Activated T-helper 17 cell treated with anti-CD3 and anti-CD28 coated beads, Interleukin-2, amount 50 U/mL, for 72 hours (primary cell): ENCODE measurements at regions not wholly inside any gene's neighbourhood (a gene's known extent, or its start where the extent isn't known, plus 50 kb on each side); places are given as distances from the start of the nearest gene placed in this dataset.
A peak's percentile ranks its signal among the peaks of the same experiment; 100 is the strongest.
"Not testable (repeated sequence)": the region's sequence is repeated elsewhere in the genome, so short reads cannot be mapped to it uniquely, and the experiment has no call there.

Experiments
- ATAC-seq: fragments of 150-1000 bp; cut with Tn5 transposase; replicated peaks from 2 replicates; pipeline ENCODE4 v1.10.0; 2021; ENCODE audit warnings: mild to moderate bottlenecking, moderate library complexity
- H3K27ac Mint-ChIP-seq: one replicate; pipeline ENCODE4 v1.8.0; 2022; ENCODE audit warnings: mixed read lengths
- H3K27me3 Mint-ChIP-seq: one replicate; pipeline ENCODE4 v1.8.0; 2022; ENCODE audit warnings: mixed read lengths
- H3K36me3 Mint-ChIP-seq: one replicate; pipeline ENCODE4 v1.8.0; 2022; ENCODE audit warnings: low read depth, mild to moderate bottlenecking, mixed read lengths
- H3K4me1 Mint-ChIP-seq: one replicate; pipeline ENCODE4 v1.8.0; 2022; ENCODE audit warnings: mixed read lengths
- H3K4me3 Mint-ChIP-seq: one replicate; pipeline ENCODE4 v1.8.0; 2022; ENCODE audit warnings: mild to moderate bottlenecking, mixed read lengths
- H3K9me3 Mint-ChIP-seq: one replicate; pipeline ENCODE4 v1.8.0; 2022; ENCODE audit warnings: mixed read lengths

GRCh38 chr20:24842274-24842917 is 106.7 kb upstream of the CST7 start:
- H3K4me3 Mint-ChIP-seq = no peak overlapping the region
- ATAC-seq = peak; percentile 21
- H3K4me1 Mint-ChIP-seq = peaks cover 6% of the 10 kb centered on the region
- H3K9me3 Mint-ChIP-seq = peaks cover 3% of the 10 kb centered on the region
- no peak overlapping the region for H3K27ac Mint-ChIP-seq
- H3K36me3 Mint-ChIP-seq = no peaks in the 10 kb centered on the region
- H3K27me3 Mint-ChIP-seq = peaks cover 28% of the 10 kb centered on the region

DNA sequence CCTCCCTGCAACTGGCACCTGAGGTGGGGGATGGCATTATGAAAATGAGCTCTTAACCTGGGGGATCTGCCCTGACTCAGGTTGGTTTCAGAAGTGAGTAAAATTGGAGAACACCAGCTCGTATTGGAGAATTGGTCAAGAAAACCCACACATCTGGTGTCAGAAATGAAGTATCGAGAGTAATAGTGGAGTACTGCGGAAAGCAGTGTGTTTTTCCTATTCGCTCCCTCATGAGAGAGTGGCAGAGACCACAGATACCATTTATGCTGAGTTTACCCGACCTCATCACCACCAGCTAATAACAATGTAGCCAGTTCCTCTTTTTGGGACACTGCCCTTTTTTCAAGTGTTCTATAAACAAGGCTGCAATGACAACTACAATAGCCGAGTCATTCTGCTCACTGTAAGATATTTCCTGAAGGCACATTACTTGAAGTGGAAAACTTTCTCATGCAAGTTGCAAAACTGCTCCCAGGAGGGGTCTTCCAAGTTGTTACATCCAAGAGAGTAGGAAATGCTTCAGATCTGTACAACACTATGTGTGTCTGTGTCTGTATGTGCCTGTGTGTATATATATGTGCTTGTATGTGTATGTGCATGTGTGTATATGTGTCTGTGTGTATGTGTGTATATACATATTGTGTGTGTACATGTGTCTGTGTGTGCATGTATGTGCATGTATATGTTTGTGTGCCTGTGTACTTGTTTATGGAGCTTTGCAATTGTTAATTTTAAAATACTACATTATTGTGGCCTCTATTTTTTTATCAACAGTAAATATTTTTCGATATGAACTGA is 106.0 kb upstream of the CST7 start:
- Mint-ChIP-seq H3K27me3 (peaks cover 26% of the 10 kb centered on the region), H3K4me3 (no peak overlapping the region), H3K27ac (no peak overlapping the region), H3K36me3 (no peaks in the 10 kb centered on the region), H3K9me3 (peaks cover 10% of the 10 kb centered on the region), H3K4me1 (peaks cover 6% of the 10 kb centered on the region)
- peak; percentile 43 for ATAC-seq

- H3K4me3 Mint-ChIP-seq = no peak overlapping the region
- H3K27ac Mint-ChIP-seq = no peak overlapping the region
- ATAC-seq = no peak
Measured at GRCh38 chr20:24850176-24850575, 98.9 kb upstream of the CST7 start.

GRCh38 chr20:24851346-24852019 is 97.6 kb upstream of the CST7 start:
- no peak overlapping the region for H3K4me3 Mint-ChIP-seq
- no peak overlapping the region for H3K27ac Mint-ChIP-seq
- no peak for ATAC-seq
- no peaks in the 10 kb centered on the region for H3K4me1 Mint-ChIP-seq
- peaks cover 9% of the 10 kb centered on the region for H3K27me3 Mint-ChIP-seq
- no peaks in the 10 kb centered on the region for H3K36me3 Mint-ChIP-seq
- peaks cover 12% of the 10 kb centered on the region for H3K9me3 Mint-ChIP-seq

More at GRCh38 chr20:24850176-24850575, 98.9 kb upstream of the CST7 start:
- H3K27me3 Mint-ChIP-seq = peaks cover 9% of the 10 kb centered on the region
- peaks cover 12% of the 10 kb centered on the region for H3K9me3 Mint-ChIP-seq
- no peaks in the 10 kb centered on the region for H3K36me3 Mint-ChIP-seq
- H3K4me1 Mint-ChIP-seq = no peaks in the 10 kb centered on the region

GRCh38 chr20:24853916-24854315 is 95.2 kb upstream of the CST7 start:
- H3K36me3 Mint-ChIP-seq = no peaks in the 10 kb centered on the region
- no peak overlapping the region for H3K27ac Mint-ChIP-seq
- H3K9me3 Mint-ChIP-seq = no peaks in the 10 kb centered on the region
- no peak for ATAC-seq
- H3K4me3 Mint-ChIP-seq = no peak overlapping the region
- H3K4me1 Mint-ChIP-seq = no peaks in the 10 kb centered on the region
- peaks cover 5% of the 10 kb centered on the region for H3K27me3 Mint-ChIP-seq

DNA sequence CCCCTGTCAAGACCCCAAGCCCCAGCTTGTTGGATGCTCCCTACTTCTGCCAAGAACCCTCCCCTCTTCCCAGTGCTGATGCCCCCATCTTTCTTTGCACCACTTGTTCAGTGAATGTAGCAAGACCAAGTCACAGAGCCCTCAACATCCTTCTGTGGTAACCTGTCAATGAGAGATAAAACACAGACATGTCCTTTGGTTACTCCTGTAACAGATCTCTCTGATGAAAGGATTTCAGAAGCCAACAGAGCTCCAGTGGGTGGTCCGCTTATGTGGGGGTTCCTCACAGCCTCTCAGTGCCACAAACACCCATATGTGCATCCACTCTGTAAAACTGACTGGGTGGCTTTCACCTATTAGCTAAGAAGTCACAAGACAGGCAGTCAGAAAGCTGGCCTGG is 93.2 kb upstream of the CST7 start:
- no peak for ATAC-seq
- Mint-ChIP-seq H3K36me3 (no peaks in the 10 kb centered on the region), H3K9me3 (no peaks in the 10 kb centered on the region), H3K27me3 (peaks cover 3% of the 10 kb centered on the region), H3K27ac (no peak overlapping the region), H3K4me3 (no peak overlapping the region), H3K4me1 (peaks cover 4% of the 10 kb centered on the region)

- not testable (repeated sequence) for H3K36me3 Mint-ChIP-seq, H3K9me3 Mint-ChIP-seq, ATAC-seq, H3K27me3 Mint-ChIP-seq, H3K4me1 Mint-ChIP-seq, H3K27ac Mint-ChIP-seq, H3K4me3 Mint-ChIP-seq
Measured at GRCh38 chr20:24858500-24858899, 90.6 kb upstream of the CST7 start.

DNA sequence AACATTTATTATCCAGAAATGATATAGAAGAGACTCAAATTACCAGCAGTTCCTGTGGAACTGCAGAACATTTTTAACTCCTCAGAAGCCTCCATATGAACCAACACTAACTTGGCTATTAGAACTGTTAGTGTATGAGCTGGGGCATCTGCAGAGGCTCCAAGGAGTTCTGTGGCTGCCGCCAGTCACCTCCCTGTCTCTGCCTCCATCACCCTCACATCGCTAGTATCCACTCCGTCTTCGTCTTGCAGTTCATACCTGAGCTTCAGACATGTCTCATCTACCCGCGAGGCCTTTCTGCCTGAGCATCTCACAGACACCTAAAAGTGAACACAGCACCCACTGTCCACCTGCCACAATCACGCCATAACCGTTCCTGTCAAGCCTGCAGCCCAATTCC is 89.5 kb upstream of the CST7 start:
- Mint-ChIP-seq H3K4me1 (peaks cover 4% of the 10 kb centered on the region), H3K27me3 (peaks cover 3% of the 10 kb centered on the region), H3K4me3 (no peak overlapping the region), H3K36me3 (no peaks in the 10 kb centered on the region), H3K27ac (no peak overlapping the region), H3K9me3 (peaks cover 3% of the 10 kb centered on the region)
- ATAC-seq = no peak

DNA sequence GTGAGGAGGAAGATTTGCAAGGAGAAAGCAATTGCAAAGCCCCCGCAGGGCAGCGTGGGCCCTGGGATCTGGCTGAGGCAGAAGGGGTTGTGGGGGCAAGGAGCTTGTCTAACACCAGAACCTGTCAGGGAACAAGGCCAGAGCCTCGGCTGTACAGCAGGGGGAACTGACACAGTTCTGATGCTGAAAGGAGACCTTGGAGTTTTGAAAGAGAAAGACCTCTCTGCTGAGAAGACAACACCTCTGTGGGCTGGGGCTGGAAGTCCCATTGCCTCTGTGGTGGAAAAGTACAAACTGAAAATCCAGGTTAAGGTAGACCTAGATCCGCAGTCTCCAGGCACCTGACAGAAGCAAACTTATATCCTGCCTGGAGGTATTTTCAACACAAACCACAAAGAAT is 86.9 kb upstream of the CST7 start:
- Mint-ChIP-seq H3K4me3 (no peak overlapping the region), H3K27me3 (peaks cover 3% of the 10 kb centered on the region), H3K9me3 (peaks cover 9% of the 10 kb centered on the region), H3K27ac (no peak overlapping the region), H3K4me1 (peaks cover 4% of the 10 kb centered on the region), H3K36me3 (no peaks in the 10 kb centered on the region)
- no peak for ATAC-seq

GRCh38 chr20:24862606-24863005 is 86.5 kb upstream of the CST7 start:
- no peak for ATAC-seq
- Mint-ChIP-seq H3K4me3 (no peak overlapping the region), H3K9me3 (peaks cover 9% of the 10 kb centered on the region), H3K27ac (no peak overlapping the region), H3K27me3 (peaks cover 3% of the 10 kb centered on the region), H3K4me1 (peaks cover 4% of the 10 kb centered on the region), H3K36me3 (no peaks in the 10 kb centered on the region)

- Mint-ChIP-seq H3K36me3 (no peaks in the 10 kb centered on the region), H3K27me3 (peaks cover 3% of the 10 kb centered on the region), H3K27ac (no peak overlapping the region), H3K4me1 (peaks cover 4% of the 10 kb centered on the region), H3K9me3 (peaks cover 9% of the 10 kb centered on the region), H3K4me3 (no peak overlapping the region)
- no peak for ATAC-seq
Measured at GRCh38 chr20:24863356-24863755, 85.7 kb upstream of the CST7 start.

DNA sequence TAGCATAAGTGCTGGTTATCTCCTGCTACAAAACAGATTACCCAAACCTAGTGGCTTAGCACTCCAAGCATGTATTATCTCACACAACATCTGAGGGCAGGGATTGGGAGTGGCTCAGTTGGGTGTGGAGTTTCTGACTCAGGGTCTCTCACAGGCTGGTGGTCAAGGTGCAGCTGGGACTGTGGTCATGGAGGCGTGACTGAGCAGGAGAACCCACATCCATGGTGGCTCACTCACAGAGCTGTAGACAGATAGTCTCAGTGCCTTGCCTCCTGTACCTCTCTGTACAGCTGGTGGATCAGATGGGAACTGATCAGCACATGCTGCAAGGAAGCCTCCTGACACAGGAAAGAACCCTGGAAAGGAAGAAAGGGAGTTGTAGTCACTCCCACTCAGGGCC is 83.1 kb upstream of the CST7 start:
- peak; percentile 12 for ATAC-seq
- H3K27me3 Mint-ChIP-seq = no peaks in the 10 kb centered on the region

DNA sequence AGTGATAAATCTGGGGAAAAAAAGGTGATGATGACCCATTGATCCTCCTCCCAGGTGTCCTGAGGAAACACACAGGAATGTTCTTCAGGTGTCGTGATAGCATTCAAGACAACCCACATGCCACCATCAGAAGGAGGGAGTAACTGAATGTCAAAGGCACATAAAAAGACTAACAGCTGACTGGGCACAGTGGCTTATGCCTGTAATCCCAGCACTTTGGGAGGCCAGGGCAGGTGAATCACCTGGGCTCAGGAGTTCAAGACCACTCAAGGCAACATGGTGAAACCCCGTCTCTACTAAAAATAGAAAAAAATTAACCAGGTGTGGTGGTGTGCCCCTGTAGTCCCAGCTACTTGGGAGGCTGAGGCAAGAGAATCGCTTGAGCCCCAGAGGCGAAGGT is 82.3 kb upstream of the CST7 start:
- no peak for ATAC-seq
- no peak overlapping the region for H3K27ac Mint-ChIP-seq
- H3K4me1 Mint-ChIP-seq = no peaks in the 10 kb centered on the region

More for the DNA sequence above, 83.1 kb upstream of the CST7 start:
- H3K9me3 Mint-ChIP-seq = peaks cover 9% of the 10 kb centered on the region
- H3K27ac Mint-ChIP-seq = no peak overlapping the region
- H3K4me1 Mint-ChIP-seq = no peaks in the 10 kb centered on the region
- no peak overlapping the region for H3K4me3 Mint-ChIP-seq
- H3K36me3 Mint-ChIP-seq = no peaks in the 10 kb centered on the region

GRCh38 chr20:24867556-24867955 is 81.5 kb upstream of the CST7 start:
- no peaks in the 10 kb centered on the region for H3K36me3 Mint-ChIP-seq
- no peak overlapping the region for H3K4me3 Mint-ChIP-seq
- H3K9me3 Mint-ChIP-seq = peaks cover 9% of the 10 kb centered on the region

More for the DNA sequence above, 82.3 kb upstream of the CST7 start:
- Mint-ChIP-seq H3K4me3 (no peak overlapping the region), H3K9me3 (peaks cover 9% of the 10 kb centered on the region), H3K36me3 (no peaks in the 10 kb centered on the region), H3K27me3 (no peaks in the 10 kb centered on the region)

More at GRCh38 chr20:24867556-24867955, 81.5 kb upstream of the CST7 start:
- peaks cover 3% of the 10 kb centered on the region for H3K27me3 Mint-ChIP-seq
- ATAC-seq = no peak
- no peaks in the 10 kb centered on the region for H3K4me1 Mint-ChIP-seq
- no peak overlapping the region for H3K27ac Mint-ChIP-seq
